IPS-NIHi7 (cell line): ENCODE measurements at regions not wholly inside any gene's neighbourhood (a gene's known extent, or its start where the extent isn't known, plus 50 kb on each side); places are given as distances from the start of the nearest gene placed in this dataset.
"Not testable (repeated sequence)": the region's sequence is repeated elsewhere in the genome, so short reads cannot be mapped to it uniquely, and the experiment has no call there.

ENCODE experiments used
- DNase-seq: peaks from one replicate; pipeline ENCODE4 v3.0.0; 2012; ENCODE audit warnings: mixed read lengths; ENCODE audit errors: extremely low spot score

DNA sequence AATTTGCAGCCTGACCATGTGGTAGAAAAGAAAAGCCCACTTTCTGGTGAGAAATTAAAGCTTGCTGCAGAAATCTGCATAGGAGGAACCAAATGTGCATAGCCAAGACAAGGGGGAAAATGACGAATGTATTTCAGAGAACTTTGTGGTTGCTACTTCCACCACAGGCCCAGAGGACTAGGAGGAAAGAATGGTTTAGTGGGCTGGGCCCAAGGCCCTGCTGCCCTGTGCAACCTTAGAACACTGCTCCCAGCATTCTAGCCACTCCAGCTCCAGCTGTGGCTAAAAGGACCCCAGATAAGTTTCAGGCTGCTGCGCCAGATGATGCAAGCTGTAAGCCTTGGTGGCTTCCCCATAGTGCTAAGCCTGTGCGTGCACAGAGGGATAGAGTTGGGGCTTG lies 764.3 kb downstream of the SLC6A15 start:
- no peak for DNase-seq

DNA sequence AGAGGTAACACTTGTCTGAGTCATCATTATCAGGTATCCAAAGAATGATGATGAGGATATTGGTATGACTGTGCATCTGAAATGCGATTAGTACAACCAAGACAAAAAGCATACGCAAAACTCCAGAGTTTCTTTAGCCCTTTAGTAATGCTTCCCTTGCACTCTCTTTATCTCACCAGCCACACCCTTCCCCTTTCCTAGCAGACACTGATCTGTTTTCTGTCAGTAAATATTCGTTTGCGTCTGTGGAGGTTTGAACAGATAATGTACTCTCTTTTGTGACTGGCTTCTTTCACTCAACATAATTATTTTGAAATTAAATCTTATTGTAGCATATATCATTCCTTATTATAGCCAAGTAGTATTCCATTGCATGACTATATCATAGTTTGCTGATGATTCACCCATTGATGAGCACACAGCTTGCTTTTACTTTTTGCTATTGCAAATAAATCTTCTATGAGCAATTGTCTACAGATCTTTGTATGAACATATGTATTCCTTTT lies 775.7 kb downstream of the SLC6A15 start:
- DNase-seq, result no peak

DNA sequence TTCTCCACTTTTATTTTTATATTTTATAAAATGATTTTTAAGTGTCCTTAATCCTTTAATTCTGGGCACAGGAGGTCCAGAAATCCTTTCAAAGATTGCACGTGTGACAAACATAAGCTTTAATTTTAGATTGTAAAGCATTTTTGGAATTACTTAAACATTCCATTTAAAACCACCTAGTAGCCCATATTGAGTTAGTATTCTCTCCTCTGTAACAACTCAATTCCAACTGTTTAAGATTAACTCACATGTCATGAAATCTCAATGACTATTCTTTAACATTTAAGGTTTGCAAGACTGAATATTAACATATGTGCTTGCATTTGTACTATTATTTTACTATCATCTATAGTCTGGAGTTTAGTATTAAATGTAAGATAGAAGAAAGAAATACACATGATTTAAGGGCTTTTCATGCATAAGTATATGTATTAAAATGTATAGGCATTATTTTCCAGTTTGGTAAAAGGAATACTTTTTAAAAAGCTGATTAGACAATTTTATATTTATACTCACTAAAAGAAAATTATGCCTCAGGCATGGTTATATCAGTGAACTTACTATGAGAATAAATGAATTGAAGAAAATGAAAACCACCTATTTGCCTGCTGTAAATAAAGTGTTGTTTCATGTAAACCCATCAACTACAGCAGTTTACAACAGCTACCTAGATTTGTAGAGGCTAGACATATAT lies 776.9 kb downstream of the SLC6A15 start:
- no peak for DNase-seq

DNA sequence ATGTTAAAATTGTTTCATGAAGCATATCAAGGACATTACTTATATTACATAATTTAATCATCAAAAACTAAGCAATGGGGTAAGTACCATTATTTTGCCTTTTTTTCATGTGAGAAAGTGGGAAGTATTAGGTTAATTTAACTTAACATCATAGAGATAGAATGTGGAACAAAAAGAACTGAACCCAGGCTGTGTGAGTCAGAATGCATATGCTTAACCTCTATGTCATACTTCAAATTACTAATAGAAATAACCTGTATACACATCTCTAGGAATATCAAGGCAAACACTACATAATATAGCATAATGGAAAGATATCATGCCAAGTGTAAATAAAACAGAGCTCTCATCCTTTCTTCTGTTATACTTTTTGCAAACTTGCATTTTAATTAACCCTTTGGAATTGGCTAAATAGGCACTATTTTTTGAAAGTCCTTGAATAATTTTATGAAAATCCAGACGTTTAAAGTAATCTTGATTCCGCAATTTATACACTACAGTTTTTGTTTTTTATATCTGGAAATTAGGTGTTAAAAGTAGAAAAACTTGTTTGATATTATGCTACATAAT lies 777.7 kb downstream of the SLC6A15 start:
- no peak for DNase-seq

DNA sequence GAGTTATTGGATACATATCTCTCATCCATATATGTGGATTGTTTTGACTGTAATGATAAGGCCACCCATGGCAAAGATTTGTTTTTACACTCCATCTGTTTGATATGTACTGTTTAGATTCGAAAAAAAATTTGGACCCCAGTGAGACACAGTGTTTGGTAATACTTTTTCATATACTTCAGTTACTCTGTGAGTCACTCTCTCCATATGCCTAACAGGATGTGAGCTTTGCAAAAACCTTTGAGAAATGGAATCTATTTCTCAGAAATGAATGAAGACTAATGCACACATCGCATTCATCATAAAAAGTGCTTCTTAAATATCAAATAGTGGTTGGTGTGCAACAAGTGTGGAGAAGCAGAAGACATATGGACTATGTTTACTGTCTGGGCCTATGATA lies 781.5 kb downstream of the SLC6A15 start:
- DNase-seq, result no peak

DNA sequence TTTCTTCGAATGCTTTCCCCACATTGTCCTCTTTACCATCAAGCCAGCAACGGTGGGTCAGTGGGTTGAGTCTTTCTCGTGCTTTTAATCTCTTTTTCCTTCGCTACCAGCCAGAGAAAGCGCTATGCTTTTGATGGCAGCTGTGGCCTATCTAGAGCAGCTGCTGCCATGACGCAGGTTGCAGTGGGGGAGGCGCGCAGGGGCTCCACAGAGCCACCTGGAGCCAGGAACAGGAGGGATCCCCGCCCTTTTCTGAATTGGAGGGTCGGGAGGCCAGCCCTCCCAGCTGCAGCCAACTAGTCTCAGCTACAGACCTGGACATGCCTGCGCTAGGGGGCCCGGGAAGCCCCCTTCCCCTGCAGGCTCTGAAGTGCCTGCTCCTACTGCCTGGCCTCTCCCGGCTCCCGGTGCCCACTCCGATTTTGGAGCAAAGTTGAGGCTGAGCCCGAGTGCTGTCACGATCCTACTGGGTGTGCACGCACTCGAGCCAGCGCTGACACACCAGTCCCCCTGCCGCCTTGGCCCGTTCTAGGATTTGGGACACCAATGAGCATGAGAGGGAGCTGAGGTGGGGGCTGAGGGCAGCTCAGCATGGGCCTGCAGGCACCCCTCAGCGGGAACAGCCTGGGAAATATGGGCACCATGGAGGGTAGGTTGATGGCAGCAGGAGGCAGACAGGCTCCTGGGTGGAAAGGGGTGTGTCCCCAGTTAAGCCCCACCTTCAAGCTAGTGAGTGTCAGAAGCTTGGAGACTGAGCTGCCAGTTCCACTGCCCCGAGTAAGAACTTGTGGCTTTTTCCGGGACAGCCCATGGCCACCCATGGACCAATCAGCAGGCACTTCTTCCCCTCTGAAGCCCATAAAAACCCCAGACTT lies 784.2 kb downstream of the SLC6A15 start:
- DNase-seq, result no peak

DNA sequence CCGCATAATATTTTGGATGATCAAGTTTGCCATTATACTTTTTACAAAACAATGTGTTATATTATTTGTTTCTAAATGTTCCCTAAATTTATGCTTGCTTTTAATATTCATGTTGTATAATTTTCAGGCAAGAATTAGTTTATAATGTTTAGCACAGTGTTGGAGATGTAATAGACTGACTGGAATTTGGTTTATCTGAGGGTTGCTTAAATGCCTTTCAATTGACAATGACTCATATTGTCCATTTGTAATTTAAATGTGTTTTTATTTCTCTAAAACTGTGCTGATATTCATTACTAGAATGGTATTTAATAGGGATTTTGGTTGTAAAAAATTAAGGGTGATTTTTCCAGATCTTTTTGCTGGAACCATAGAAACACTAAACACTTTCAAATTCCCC lies 788.4 kb downstream of the SLC6A15 start:
- no peak for DNase-seq

DNA sequence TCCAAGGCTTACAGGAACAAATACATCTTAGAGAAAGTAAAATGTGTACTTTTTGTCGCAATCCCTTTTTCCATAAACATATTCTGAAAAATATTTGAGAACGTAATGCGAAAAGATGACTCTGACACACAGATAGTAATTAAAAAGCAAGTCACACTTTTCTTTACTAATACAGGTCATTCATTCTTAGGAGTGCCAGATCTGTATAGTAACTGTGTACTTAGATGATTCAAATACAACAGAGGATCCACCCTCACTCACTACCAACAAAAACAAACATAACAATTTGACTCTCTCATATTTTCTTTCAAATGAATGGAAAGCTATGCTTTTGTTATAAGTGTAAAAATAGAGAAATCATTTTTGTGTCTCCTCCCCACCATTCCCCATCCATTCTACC lies 795.4 kb downstream of the SLC6A15 start:
- no peak for DNase-seq

DNA sequence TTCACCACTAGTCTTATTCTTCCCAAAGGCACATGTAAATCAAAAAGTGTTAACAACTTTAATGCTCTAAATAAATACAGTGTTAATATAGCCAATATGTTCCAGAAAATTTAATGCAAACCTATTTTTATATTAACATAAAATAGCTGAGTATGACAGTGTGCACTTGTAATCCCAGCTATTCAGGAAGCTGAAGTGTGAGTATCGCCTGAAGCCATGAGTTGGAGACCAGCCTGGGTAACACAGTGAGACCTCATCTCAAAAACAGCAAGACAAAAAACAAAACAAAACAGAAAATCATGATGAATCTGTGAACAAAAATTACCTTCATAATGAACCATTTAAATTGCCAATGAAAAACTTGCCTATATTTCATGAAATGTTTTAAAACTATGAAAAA lies 798.9 kb downstream of the SLC6A15 start:
- DNase-seq, result no peak

DNA sequence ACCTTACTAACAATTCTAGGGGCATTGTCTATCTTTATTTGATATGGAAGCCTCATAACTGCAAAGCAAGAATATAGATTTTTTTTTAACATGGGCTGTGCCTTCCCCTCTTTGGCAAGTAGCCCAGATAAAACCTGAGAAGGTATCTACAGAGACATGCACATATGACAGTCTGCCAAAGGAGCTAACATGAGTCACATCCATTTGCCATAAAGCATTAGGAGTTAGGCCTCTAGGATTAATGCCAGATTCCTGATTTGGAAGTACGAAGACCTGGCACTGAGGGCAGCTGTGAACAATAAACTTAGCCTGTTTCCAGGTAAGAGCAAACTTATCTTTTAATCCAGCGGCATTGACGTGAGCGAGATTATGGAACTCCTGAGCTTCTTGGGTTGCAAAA lies 808.7 kb downstream of the SLC6A15 start:
- not testable (repeated sequence) for DNase-seq

DNA sequence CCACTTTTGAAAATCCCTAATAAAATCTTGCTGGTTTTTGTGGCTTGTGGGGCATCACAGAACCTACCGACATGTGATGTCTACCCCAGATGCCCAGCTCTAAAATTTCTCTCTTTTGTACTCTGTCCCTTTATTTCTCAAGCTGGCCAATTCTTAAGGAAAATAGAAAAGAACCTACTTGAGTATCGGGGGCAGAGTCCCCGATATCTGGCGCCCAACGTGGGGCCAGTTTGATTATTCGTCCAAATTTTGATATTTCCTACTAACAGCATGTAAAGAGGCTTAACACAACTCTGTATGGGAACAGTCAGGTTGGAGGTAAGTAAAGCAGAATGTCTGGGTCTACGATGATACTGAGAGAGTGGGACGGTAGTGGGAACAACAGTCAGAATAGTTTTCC lies 810.6 kb downstream of the SLC6A15 start:
- DNase-seq, result not testable (repeated sequence)

DNA sequence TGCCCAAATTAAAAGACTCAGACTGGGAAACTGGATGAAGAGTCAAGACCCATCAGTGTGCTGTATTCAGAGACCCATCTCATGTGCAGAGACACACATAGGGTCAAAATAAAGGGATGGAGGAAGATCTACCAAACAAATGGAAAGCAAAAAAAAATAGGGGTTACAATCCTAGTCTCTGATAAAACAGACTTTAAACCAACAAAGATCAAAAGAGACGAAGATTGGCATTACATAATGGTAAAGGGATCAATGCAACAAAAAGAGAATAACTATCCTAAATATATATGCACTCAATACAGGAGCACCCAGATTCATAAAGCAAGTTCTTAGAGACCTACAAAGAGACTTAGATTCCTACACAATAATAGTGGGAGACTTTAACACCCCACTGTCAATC lies 813.0 kb downstream of the SLC6A15 start:
- not testable (repeated sequence) for DNase-seq

DNA sequence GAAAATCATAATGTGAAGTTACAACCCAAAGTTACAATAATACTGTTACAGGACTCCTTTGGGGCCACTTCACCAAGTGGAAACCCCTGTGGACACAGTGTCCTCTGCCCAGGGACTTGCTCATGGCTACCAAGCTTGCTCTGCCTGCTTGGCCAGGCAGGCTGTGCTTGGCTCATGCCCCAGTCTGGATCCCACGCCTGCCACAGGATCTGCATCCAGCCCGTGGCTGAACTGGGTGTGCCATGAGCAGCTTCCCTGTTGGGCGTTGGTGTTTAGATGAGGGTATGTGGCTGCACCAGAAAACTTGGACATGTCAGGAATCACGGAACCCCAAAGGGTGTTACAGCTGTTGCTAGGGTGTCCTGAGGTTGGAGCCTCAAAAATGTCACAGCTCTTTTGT lies 820.9 kb downstream of the SLC6A15 start:
- no peak for DNase-seq

DNA sequence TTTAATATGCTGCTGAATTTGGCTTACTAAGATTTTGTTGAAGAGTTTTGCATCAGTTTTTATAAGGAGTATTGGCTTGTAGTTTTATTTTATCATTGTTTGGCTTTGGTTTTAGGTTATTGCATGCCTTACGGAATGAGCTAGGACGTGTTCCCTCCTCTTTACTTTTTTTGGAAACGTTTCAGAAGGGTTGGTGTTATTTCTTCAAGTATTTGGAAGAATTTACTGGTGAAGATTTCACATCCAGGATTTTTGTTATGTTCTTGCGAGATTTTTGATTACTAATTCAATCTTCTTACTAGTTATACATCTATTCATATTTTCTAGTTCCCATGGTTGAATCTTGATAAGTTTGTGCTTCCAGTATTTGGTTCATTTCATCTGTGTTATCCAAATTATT lies 823.2 kb downstream of the SLC6A15 start:
- no peak for DNase-seq

DNA sequence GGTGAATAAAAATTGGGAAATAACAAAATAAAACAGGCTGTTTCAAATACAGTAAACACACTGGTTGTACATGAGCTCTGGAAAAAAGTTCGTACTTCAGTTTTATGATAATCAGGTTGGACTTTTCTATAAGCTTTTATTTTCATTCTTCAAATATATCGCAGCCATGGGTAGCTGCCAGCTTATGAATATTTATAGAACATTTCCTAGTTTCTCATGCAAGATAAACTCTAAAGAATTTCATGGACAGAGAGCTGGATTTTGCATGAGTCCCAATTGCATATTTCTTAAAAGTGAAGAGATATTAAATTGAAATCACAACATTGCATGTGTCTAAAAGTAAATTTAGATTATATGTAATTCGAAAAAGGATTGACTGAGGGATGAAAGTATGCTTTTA lies 827.6 kb downstream of the SLC6A15 start:
- no peak for DNase-seq

DNA sequence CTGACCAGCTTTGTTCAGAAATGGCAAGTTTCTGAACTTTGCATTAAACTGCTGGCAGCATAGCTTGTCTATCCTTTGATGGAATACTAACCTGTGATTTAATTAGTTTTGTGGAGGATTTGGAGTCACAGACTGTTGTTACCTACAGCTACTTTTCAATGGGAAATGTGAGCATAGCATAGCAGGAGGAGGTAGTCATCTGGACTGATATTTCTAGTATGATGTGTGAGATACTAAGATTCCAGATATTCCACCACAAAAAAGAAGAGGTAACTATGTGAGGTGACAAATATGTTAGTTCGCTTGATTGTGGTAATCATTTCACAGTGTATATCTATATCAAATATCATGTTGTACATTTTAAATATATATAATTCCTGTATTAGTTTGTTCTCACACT lies 833.0 kb downstream of the SLC6A15 start:
- no peak for DNase-seq

DNA sequence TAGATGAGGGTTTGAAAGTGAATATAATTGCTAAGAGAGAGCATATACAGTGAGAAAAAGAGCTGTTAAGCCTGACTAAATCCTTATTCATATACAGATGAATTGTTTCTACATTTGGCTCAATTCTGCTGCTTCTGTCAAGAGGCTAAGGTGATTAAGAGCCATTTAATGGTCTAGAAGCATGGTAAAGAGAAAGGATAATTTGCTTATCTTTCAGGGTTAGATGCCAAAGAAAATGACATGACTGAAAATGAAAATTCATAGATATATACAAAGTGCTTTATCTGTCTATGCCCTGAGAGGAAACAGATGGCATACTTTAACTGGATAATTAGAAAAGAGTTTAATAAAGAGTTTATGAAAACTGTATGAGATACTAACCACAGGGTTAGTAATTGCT lies 834.9 kb downstream of the SLC6A15 start:
- DNase-seq, result no peak

DNA sequence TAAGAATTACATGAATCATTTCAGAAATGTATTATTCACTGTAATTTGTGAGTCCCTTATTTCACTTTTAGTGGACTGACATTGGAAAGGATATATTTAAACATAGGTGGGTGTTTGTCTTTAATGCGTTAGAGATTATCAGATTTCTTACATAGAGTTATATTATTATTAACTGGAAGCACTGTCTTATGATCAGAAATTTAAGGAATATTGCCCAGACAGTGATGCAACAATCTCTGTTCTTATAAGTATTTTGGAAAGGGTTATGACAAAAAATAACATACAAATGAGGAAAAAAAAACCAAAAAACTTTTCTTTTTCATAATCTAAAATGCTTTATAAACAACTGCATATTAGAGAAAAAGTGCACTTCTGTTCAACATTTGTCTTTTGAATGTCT lies 836.6 kb downstream of the SLC6A15 start:
- DNase-seq, result no peak

DNA sequence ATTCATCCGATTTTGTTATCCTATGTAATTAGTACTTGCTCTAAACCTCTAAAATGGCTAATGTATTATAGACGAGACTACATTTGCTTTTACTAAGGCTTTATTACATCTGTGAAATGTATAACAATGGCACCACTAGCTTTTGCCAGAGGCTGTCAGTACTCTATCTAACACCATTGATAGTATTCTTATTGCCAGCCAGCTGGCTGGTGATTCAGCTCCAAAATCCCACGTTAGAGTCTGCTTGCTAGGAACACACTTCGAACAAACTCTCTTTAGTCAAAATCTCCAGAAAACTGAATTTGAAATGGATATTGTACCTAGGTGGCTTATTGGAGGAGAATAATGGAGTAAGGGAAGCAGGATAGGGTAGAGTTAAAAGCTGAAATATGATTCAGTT lies 839.2 kb downstream of the SLC6A15 start:
- DNase-seq, result no peak

DNA sequence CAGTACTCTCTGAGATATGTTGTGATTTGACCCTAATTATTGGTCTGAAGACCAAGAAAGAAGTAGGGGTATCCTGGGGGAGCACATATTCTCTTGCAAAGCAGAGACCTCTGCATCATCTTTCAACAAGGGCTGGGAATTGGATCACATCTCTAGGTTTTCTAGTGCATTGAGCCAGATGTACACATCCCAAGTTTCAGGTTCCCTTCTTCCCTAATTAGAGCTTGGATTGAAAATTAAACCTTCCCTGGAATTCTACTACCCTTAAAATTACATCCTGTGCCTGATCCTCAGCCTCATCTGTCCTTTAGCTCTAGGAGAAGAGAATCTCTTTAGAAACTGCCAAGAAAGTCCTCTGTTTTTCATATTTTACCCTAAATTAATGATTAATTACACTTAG lies 839.6 kb downstream of the SLC6A15 start:
- DNase-seq, result no peak

DNA sequence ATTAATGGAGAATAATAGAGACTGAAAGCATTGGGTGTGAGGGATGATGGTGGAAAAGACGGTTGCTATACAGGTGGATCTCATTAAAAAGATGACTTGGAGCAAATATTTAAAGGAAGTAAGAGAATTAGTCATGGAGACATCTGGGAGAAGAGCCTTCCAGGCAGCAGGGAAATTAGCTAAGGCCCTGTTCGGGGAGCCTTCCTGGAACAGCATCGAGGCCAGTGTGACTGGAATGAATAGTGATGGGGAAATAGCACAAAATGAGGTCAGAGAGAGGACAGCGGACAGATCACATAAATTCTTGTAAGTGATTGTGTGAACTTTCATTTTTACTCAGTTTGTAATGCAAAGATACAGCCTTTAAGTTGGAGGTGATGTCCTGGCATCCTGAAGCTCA lies 842.3 kb downstream of the SLC6A15 start:
- no peak for DNase-seq

DNA sequence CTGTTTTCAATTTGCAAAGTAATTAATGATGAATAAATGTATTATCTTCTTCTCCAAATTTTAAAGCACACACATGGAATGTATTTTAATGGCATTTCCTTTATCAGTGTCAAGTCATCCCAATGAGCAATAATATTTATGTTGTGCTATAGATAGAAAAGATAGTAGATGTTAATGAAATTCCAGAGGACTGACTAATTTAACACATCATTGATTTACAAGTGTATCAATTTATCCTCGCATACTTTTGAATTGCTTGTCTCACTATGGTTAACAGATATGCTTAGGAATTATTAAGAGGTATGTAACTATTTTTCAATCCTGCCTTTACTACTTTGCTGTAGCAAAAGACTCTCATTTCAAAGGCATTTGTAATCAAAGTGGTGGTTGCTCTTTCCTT lies 842.9 kb downstream of the SLC6A15 start:
- no peak for DNase-seq

DNA sequence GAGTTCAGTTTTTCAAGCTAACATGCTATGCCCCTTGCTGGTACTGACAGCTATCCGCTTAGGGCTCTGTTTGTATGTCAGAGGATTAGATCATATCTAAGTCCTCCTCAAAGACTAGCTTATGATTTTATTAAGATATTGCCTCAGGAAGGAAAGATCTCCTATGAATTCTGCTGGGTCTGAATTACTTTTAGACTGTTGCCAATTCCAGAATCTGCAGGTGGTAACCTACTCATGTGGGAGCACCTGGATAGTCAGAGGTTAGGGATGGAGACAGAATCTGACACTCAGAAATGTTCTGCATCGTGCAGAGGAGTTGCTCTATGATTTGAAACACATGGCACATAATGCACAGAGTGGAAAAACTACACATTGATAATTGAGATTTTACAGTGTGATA lies 843.4 kb downstream of the SLC6A15 start:
- DNase-seq, result no peak
